Thyroid gland (tissue), 4 donors: ENCODE measurements at regions not wholly inside any gene's neighbourhood (a gene's known extent, or its start where the extent isn't known, plus 50 kb on each side); places are given as distances from the start of the nearest gene placed in this dataset.

ENCODE experiments used
- POLR2A ChIP-seq, 2 donors: fragments of 450-650 bp; IDR thresholded peaks; one replicate each; pipeline ENCODE4 v1.6.1; 2017; ENCODE audit warnings: antibody characterized with exemption in 2 of 2, mild to moderate bottlenecking in 2 of 2, moderate library complexity in 1 of 2
- TF ChIP-seq, protein P1 (sequence below), 6 experiments: fragments of 200-600 bp in 3 of 6; fragments of 450-650 bp in 3 of 6; sonication (generic) in 3 of 6; IDR thresholded peaks; one replicate each; pipeline ENCODE4 v1.5.1; 2016 to 2019; ENCODE audit warnings: antibody characterized with exemption in 6 of 6, mild to moderate bottlenecking in 2 of 6, inconsistent platforms in 1 of 6, moderate library complexity in 1 of 6

DNA sequence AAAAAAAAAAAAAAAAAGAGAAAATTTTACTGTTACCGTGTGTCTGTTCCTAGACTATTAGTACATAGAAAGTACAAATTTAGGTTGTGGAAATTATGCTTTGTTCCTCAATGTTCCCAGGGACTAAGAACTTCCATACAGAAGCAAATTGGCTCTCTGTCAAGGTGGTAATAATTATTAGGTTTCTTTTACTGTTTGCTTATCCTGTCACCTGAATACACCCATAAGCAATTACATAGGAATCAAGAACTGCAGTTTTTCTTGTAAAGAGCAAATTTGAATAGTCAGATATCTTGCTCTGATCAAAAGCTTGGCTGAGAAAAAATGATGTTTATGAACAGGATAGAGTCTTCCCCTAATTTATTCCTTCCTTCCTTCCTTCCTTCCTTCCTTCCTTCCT is 191.2 kb downstream of the AEBP2 start:
- TF ChIP-seq, protein P1, sequence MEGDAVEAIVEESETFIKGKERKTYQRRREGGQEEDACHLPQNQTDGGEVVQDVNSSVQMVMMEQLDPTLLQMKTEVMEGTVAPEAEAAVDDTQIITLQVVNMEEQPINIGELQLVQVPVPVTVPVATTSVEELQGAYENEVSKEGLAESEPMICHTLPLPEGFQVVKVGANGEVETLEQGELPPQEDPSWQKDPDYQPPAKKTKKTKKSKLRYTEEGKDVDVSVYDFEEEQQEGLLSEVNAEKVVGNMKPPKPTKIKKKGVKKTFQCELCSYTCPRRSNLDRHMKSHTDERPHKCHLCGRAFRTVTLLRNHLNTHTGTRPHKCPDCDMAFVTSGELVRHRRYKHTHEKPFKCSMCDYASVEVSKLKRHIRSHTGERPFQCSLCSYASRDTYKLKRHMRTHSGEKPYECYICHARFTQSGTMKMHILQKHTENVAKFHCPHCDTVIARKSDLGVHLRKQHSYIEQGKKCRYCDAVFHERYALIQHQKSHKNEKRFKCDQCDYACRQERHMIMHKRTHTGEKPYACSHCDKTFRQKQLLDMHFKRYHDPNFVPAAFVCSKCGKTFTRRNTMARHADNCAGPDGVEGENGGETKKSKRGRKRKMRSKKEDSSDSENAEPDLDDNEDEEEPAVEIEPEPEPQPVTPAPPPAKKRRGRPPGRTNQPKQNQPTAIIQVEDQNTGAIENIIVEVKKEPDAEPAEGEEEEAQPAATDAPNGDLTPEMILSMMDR (IDR thresholded peaks at IDR 0.05), result no peak
- no peak for TF ChIP-seq POLR2A (IDR thresholded peaks at IDR 0.05)
